Omental fat pad (tissue), 3 donors: ENCODE measurements at regions not wholly inside any gene's neighbourhood (a gene's known extent, or its start where the extent isn't known, plus 50 kb on each side); places are given as distances from the start of the nearest gene placed in this dataset.

Experiments
- ATAC-seq: fragments of 150-250 bp; one replicate; pipeline ENCODE4 v1.9.1; 2016; ENCODE audit warnings: mild to moderate bottlenecking, moderate library complexity; ENCODE audit not compliant: low FRiP score
- DNase-seq: peaks from one replicate; pipeline ENCODE4 v3.0.0-alpha.2; 2019; ENCODE audit warnings: low spot score
- TF ChIP-seq, protein P1 (sequence below), 3 donors: fragments of 450-650 bp; IDR thresholded peaks; one replicate each; pipeline ENCODE4 v1.5.1; 2016 to 2017; ENCODE audit warnings: antibody characterized with exemption in 3 of 3, mild to moderate bottlenecking in 3 of 3, moderate library complexity in 2 of 3

DNA sequence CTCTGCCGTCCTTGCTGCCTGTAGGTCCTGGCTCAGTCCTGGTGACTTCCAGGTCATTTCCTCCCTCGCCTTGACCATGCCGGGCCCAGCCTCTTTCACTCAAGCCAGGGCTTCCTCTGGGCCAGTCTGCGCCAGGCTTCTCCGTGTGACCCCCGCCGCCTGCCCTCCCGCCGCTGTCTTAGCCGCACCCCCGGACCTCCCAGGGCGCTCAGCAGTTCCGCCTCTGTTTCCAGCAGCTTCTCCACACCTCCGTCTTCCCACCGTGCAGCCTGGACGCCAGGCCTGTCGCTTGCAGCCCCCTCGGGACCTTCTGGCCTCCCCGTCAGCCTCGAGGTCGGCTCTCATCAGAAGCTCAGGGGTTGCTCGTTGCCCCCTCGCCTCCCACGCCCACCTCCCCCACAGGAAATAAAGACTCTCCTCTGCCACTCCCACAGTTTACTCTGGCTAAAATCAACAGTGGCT is 123.0 kb upstream of the FZD8 start:
- TF ChIP-seq, protein P1, sequence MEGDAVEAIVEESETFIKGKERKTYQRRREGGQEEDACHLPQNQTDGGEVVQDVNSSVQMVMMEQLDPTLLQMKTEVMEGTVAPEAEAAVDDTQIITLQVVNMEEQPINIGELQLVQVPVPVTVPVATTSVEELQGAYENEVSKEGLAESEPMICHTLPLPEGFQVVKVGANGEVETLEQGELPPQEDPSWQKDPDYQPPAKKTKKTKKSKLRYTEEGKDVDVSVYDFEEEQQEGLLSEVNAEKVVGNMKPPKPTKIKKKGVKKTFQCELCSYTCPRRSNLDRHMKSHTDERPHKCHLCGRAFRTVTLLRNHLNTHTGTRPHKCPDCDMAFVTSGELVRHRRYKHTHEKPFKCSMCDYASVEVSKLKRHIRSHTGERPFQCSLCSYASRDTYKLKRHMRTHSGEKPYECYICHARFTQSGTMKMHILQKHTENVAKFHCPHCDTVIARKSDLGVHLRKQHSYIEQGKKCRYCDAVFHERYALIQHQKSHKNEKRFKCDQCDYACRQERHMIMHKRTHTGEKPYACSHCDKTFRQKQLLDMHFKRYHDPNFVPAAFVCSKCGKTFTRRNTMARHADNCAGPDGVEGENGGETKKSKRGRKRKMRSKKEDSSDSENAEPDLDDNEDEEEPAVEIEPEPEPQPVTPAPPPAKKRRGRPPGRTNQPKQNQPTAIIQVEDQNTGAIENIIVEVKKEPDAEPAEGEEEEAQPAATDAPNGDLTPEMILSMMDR (IDR thresholded peaks at IDR 0.05): no peak
- no peak for ATAC-seq
- DNase-seq: no peak

DNA sequence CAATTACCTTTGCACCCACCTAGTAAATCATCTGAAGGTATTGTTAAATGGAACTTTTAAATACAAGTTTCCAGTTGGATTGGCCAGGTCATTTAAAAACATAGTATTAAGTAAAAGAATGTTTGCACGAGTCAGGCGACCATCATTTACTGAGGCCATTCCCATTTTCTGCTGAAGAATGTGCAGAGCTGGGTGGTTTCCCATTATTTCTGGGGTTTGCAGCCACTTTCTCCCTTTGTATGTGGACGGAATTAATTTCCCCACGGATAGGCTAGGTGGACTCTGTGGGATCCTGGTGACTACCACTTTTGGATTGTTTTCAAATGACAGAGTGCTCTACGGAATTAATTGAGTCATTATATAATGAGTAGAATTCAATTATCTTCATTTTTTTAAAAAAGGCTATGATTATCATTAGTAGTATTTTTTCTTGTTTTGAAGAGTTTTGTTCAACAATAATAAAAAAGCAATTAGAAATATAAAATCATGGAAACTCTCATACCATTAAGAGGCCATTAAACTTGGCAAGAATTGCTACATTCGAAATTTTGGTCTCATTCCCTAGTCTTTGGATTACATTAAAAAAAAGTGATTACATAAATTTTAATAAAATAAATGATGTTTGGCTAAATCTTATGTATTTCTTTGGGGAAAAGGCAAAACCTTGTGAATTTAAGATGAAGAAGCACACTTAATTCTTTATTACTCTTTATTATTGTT is 120.4 kb upstream of the FZD8 start:
- ATAC-seq: no peak
- no peak for DNase-seq
- TF ChIP-seq, protein P1 (IDR thresholded peaks at IDR 0.05): no peak

DNA sequence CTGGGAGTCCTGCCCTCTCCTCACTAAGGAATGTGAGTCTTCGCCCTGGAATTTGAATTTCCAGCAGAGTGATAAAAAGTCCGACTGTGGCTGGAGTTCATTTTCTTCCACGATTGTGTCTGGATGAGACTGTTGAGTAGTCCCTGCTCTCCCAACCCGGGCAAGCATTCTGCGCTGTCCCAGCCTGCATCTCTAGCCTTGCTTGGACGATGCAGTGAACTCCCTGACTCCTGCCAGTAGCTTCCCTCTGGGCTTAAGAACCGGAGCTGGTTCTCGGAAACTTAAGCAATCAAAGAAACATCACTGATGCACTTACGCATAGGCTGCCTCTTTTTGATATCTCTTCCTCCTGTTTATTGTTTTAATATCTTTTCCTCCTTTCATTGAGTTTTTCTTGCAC is 116.0 kb upstream of the FZD8 start:
- DNase-seq (no peak), ATAC-seq (no peak)
- TF ChIP-seq, protein P1 (IDR thresholded peaks at IDR 0.05): no peak

DNA sequence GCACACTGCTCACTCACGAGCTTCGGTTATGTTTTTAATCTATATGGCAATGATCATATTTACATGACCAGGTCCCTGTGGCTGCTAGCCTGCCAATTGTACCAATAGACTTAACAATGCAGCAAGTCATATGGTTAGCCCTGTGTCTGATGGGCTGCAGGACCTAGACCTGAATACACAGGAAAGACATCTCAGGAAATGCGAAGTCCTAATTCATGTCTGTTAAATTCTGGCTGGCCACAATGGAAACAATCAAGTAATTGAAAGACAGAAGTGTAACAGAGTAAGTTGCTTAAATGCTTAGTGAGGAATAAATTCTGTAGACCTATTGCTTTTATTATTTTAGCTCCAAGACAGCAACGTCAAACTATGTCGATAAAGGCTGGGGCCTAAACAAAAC is 112.4 kb upstream of the FZD8 start:
- ATAC-seq: no peak
- TF ChIP-seq, protein P1 (IDR thresholded peaks at IDR 0.05): no peak
- DNase-seq: no peak

DNA sequence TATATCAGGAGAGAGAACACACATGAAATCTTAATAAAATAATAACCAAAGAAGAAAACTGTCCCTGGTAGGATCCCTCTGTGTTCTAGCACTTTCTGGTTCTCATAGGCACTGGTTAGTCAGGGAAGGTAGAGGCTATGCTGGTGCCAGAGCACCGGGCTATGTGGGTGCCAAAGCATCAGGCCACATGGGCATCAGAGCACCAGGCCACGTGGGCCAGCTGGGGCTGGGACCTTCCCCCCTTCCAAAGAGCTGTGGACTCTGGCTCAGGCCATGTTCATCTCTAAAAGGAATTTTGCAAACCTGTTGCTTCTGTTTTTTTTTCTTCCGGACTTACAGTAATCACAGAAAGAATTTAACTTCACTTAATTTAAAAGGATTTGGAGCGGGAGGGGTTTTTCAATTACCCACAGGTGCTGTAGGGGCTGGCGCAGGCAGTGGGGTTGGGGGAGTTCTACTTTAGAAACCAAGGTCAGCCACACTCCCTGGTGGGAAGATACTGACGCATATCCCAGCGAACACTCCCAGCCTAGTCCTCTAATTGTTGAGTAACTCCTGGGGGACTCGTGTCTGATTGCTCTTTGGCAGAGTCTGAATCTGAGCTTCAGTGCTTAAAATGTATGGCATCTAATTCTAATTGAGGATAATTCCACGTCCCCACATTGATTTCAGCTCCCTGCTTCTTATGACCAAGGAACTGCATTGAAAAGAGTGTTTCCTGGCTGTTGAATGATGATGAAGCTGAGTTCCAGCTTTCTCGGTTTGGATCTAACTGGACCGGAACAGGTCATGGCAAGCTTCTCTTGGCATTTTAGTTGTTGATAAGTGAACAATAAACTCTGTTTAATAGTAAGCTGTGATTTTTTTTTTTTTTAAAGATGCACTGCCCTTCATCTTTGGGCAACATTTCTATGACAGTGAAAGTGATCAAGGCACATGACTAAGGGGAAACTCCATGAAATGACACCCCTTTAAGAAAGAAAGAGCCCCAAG is 110.7 kb upstream of the FZD8 start:
- DNase-seq (peak; percentile 25), ATAC-seq (peak; percentile 88)
- TF ChIP-seq, protein P1 (IDR thresholded peaks at IDR 0.05): no peak

DNA sequence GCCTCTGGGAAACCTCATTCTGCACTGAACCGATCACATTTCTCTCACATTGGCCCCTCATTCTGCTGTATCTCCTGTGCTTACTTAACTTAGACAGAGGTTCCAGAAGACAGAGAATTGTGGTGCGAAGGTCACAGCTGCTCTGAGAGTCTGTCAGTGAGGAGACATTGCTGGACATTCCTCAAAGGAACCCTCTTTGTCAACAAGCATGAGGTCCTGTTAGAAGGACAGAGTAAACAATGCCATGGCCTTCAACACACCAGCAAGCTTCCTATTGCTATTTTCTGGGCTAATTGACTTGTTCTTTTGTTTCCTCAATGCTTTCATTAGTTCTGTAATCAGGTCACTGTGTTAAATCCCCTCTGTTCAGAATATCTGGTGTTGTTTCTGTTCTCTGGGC is 109.3 kb upstream of the FZD8 start:
- DNase-seq (no peak), ATAC-seq (no peak)
- TF ChIP-seq, protein P1 (IDR thresholded peaks at IDR 0.05): no peak
